HEK293 (cell line): ENCODE measurements at regions not wholly inside any gene's neighbourhood (a gene's known extent, or its start where the extent isn't known, plus 50 kb on each side); places are given as distances from the start of the nearest gene placed in this dataset.

ENCODE experiments used
- CTCF ChIA-PET: fragments of 350-600 bp; formaldehyde crosslinking; extraction: SDS; loops from one replicate; lab custom pipeline; 2021; ENCODE audit warnings: antibody characterized with exemption; lab: Yijun Ruan, JAX
- POLR2A ChIA-PET: fragments of 300-600 bp; formaldehyde crosslinking; extraction: SDS; loops from one replicate; lab custom pipeline; 2020; ENCODE audit warnings: antibody characterized with exemption, inconsistent platforms; lab: Yijun Ruan, JAX
- H3K27ac ChIP-seq: fragments of 200-500 bp; sonication (Bioruptor generic); 2 replicates; pipeline ENCODE4 v1.5.1; 2014; ENCODE audit warnings: low read depth, low read length, control low read depth, inconsistent platforms; ENCODE audit errors: extremely low read depth
- H3K36me3 ChIP-seq, 2 experiments: fragments of 200-500 bp in 1 of 2; sonication (Bioruptor generic) in 1 of 2; 1 replicate in 1 of 2; 2 replicates in 1 of 2; pipeline ENCODE4 v1.5.1; 2014 to 2017; ENCODE audit warnings: inconsistent platforms in 2 of 2, low read length in 2 of 2; ENCODE audit not compliant: control insufficient read depth in 2 of 2, insufficient read depth in 1 of 2
- H3K4me1 ChIP-seq: fragments of 200-500 bp; sonication (Bioruptor generic); 2 replicates; pipeline ENCODE4 v1.5.1; 2014; ENCODE audit warnings: mild to moderate bottlenecking, low read length, inconsistent platforms; ENCODE audit not compliant: control insufficient read depth, insufficient read depth
- H3K4me3 ChIP-seq: 2 replicates; pipeline ENCODE4 v1.5.1; 2011; ENCODE audit warnings: low read depth, mild to moderate bottlenecking, control low read depth, low read length, moderate library complexity
- H3K9me3 ChIP-seq: fragments of 200-500 bp; sonication (Bioruptor generic); 2 replicates; pipeline ENCODE4 v1.5.1; 2014; ENCODE audit warnings: low read depth, low read length, inconsistent platforms; ENCODE audit not compliant: control insufficient read depth, insufficient read depth
- FEZF1 ChIP-seq: fragments of 450-650 bp; formaldehyde crosslinking; IDR thresholded peaks from 2 replicates; pipeline ENCODE4 v1.5.1; 2016; ENCODE audit warnings: missing biosample characterization, missing genetic modification characterization
- GLI4 ChIP-seq: fragments of 450-650 bp; formaldehyde crosslinking; IDR thresholded peaks from 2 replicates; pipeline ENCODE4 v1.5.1; 2016; ENCODE audit warnings: missing biosample characterization, missing genetic modification characterization
- MZF1 ChIP-seq: fragments of 450-650 bp; formaldehyde crosslinking; IDR thresholded peaks from 2 replicates; pipeline ENCODE4 v1.5.1; 2017; ENCODE audit warnings: missing biosample characterization, missing genetic modification characterization, borderline replicate concordance
- TCF7L2 ChIP-seq: IDR thresholded peaks from 2 replicates; pipeline ENCODE4 v1.6.1; 2011; ENCODE audit warnings: low read depth, mild to moderate bottlenecking, inconsistent platforms, low read length, moderate library complexity, borderline replicate concordance
- YY1 ChIP-seq: fragments of 450-650 bp; formaldehyde crosslinking; IDR thresholded peaks from 2 replicates; pipeline ENCODE4 v1.5.1; 2018; ENCODE audit warnings: missing biosample characterization, missing genetic modification characterization
- ZFP37 ChIP-seq: fragments of 450-650 bp; formaldehyde crosslinking; IDR thresholded peaks from 2 replicates; pipeline ENCODE4 v1.5.1; 2016; ENCODE audit warnings: missing biosample characterization, missing genetic modification characterization
- ZNF121 ChIP-seq: fragments of 450-650 bp; formaldehyde crosslinking; IDR thresholded peaks from 2 replicates; pipeline ENCODE4 v1.5.1; 2016; ENCODE audit warnings: missing biosample characterization, missing genetic modification characterization
- ZNF133 ChIP-seq: fragments of 450-650 bp; formaldehyde crosslinking; IDR thresholded peaks from 2 replicates; pipeline ENCODE4 v1.5.1; 2016; ENCODE audit warnings: missing biosample characterization, missing genetic modification characterization
- ZNF138 ChIP-seq: fragments of 450-650 bp; formaldehyde crosslinking; IDR thresholded peaks from 2 replicates; pipeline ENCODE4 v1.5.1; 2016; ENCODE audit warnings: missing biosample characterization, missing genetic modification characterization, borderline replicate concordance
- ZNF155 ChIP-seq: fragments of 450-650 bp; formaldehyde crosslinking; IDR thresholded peaks from 2 replicates; pipeline ENCODE4 v1.5.1; 2016; ENCODE audit warnings: missing biosample characterization, missing genetic modification characterization
- ZNF19 ChIP-seq: fragments of 450-650 bp; formaldehyde crosslinking; IDR thresholded peaks from 2 replicates; pipeline ENCODE4; 2016; ENCODE audit warnings: missing biosample characterization, missing genetic modification characterization, low read depth
- ZNF2 ChIP-seq: fragments of 450-650 bp; formaldehyde crosslinking; IDR thresholded peaks from 2 replicates; pipeline ENCODE4 v1.5.1; 2016; ENCODE audit warnings: missing biosample characterization, missing genetic modification characterization
- ZNF223 ChIP-seq: fragments of 450-650 bp; formaldehyde crosslinking; IDR thresholded peaks from 2 replicates; pipeline ENCODE4 v1.5.1; 2016; ENCODE audit warnings: missing biosample characterization, missing genetic modification characterization
- ZNF48 ChIP-seq: fragments of 450-650 bp; formaldehyde crosslinking; IDR thresholded peaks from 2 replicates; pipeline ENCODE4 v1.5.1; 2016; ENCODE audit warnings: missing biosample characterization, missing genetic modification characterization
- ZNF571 ChIP-seq: fragments of 450-650 bp; formaldehyde crosslinking; IDR thresholded peaks from 2 replicates; pipeline ENCODE4 v1.5.0; 2017; ENCODE audit warnings: missing biosample characterization, missing genetic modification characterization
- ZNF585B ChIP-seq: fragments of 450-650 bp; formaldehyde crosslinking; IDR thresholded peaks from 2 replicates; pipeline ENCODE4 v1.5.1; 2016; ENCODE audit warnings: missing biosample characterization, missing genetic modification characterization
- ZNF600 ChIP-seq: fragments of 450-650 bp; formaldehyde crosslinking; IDR thresholded peaks from 2 replicates; pipeline ENCODE4 v1.5.1; 2016; ENCODE audit warnings: missing biosample characterization, missing genetic modification characterization
- ZNF626 ChIP-seq: fragments of 450-650 bp; sonication (Bioruptor Pico); formaldehyde crosslinking; IDR thresholded peaks from 2 replicates; pipeline ENCODE4 v1.5.1; 2018; ENCODE audit warnings: missing biosample characterization, missing genetic modification characterization, inconsistent platforms
- ZNF629 ChIP-seq: fragments of 450-650 bp; formaldehyde crosslinking; IDR thresholded peaks from 2 replicates; pipeline ENCODE4 v1.5.1; 2017; ENCODE audit warnings: missing biosample characterization, missing genetic modification characterization
- ZNF707 ChIP-seq: fragments of 450-650 bp; formaldehyde crosslinking; IDR thresholded peaks from 2 replicates; pipeline ENCODE4 v1.5.1; 2016; ENCODE audit warnings: missing biosample characterization, missing genetic modification characterization
- TF ChIP-seq, protein P1 (sequence below): fragments of 450-650 bp; formaldehyde crosslinking; IDR thresholded peaks from 2 replicates; pipeline ENCODE4 v1.5.1; 2016; ENCODE audit warnings: missing biosample characterization, missing genetic modification characterization
- TF ChIP-seq, protein P2 (sequence below): fragments of 450-650 bp; formaldehyde crosslinking; conservative IDR thresholded peaks from 2 replicates; pipeline ENCODE4 v1.5.1; 2016; ENCODE audit warnings: low read depth, missing biosample characterization, missing genetic modification characterization
- TF ChIP-seq, protein P3 (sequence below): fragments of 450-650 bp; formaldehyde crosslinking; IDR thresholded peaks from 2 replicates; pipeline ENCODE4 v1.5.1; 2017; ENCODE audit warnings: missing biosample characterization, missing genetic modification characterization
- TF ChIP-seq, protein P4 (sequence below): fragments of 450-650 bp; formaldehyde crosslinking; IDR thresholded peaks from 2 replicates; pipeline ENCODE4 v1.5.1; 2016; ENCODE audit warnings: missing biosample characterization, missing genetic modification characterization
- TF ChIP-seq, protein P5 (sequence below): fragments of 450-650 bp; formaldehyde crosslinking; IDR thresholded peaks from 2 replicates; pipeline ENCODE4 v1.5.1; 2017; ENCODE audit warnings: missing biosample characterization, missing genetic modification characterization

DNA sequence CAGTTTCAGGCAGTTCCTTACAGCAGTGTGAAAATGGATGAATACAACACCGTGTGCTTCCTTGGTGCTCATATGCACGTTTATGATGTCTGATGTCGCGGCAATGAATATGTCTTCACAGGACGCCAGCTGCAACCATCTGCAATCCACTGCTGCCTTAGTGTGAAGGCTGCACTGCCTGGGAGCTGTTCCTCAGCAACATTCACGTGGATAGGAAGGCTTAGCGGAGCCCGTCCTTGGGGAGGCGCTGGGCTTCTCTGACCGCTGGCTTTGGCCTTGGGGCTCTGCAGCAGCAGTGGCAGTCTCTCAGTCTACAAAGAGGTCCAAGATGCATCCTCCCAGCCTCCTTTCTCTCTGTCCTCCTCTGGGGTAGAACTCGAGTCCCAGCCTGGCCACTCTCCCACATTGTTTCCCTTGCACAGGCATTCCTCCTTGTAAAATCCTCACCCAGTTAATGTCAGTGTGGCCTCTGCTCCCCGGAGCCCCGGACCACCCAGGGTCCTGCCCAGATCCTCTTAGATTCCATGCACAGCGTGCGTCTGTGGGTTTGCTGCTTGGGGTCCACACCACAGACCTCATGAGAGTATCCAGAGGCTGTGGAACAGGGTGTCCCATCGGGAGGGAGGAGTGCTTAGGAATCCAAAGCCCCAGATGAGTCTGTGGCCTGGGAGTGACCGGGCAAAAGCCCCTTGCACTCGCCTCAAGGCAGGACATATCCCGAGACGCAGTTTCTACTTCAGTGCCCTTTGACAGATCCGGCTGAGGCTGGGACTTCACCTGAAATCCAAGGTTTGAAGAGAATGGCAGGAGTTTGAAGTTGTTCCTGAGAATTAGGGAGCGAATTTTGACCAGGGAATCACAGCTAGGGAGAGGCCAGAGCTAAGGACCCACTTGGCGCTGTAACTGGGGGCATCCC, 181.3 kb downstream of the THBS2 start:
- Histone ChIP-seq H3K4me3 (no peak overlapping the region), H3K27ac (no peak overlapping the region), H3K36me3 (no peaks in the 10 kb centered on the region), H3K4me1 (no peaks in the 10 kb centered on the region), H3K9me3 (no peaks in the 10 kb centered on the region)
- ChIA-PET CTCF (interaction anchor here (0.6 kb wide), 2 partner anchors 57 to 176 kb away, joined by 3 to 4 read pairs; no protein-coding TSS in a partner anchor), POLR2A (no interaction called here)
- TF ChIP-seq ZNF121 (tag by site-specific recombination): no peak
- TF ChIP-seq, protein P1, sequence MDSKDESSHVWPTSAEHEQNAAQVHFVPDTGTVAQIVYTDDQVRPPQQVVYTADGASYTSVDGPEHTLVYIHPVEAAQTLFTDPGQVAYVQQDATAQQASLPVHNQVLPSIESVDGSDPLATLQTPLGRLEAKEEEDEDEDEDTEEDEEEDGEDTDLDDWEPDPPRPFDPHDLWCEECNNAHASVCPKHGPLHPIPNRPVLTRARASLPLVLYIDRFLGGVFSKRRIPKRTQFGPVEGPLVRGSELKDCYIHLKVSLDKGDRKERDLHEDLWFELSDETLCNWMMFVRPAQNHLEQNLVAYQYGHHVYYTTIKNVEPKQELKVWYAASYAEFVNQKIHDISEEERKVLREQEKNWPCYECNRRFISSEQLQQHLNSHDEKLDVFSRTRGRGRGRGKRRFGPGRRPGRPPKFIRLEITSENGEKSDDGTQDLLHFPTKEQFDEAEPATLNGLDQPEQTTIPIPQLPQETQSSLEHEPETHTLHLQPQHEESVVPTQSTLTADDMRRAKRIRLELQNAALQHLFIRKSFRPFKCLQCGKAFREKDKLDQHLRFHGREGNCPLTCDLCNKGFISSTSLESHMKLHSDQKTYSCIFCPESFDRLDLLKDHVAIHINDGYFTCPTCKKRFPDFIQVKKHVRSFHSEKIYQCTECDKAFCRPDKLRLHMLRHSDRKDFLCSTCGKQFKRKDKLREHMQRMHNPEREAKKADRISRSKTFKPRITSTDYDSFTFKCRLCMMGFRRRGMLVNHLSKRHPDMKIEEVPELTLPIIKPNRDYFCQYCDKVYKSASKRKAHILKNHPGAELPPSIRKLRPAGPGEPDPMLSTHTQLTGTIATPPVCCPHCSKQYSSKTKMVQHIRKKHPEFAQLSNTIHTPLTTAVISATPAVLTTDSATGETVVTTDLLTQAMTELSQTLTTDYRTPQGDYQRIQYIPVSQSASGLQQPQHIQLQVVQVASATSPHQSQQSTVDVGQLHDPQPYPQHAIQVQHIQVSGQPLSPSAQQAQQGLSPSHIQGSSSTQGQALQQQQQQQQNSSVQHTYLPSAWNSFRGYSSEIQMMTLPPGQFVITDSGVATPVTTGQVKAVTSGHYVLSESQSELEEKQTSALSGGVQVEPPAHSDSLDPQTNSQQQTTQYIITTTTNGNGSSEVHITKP (tag by site-specific recombination): no peak
- TF ChIP-seq ZNF707 (tag by site-specific recombination): no peak
- no peak for TF ChIP-seq TCF7L2
- no peak for TF ChIP-seq ZNF2
- no peak for TF ChIP-seq ZNF155
- TF ChIP-seq, protein P2, sequence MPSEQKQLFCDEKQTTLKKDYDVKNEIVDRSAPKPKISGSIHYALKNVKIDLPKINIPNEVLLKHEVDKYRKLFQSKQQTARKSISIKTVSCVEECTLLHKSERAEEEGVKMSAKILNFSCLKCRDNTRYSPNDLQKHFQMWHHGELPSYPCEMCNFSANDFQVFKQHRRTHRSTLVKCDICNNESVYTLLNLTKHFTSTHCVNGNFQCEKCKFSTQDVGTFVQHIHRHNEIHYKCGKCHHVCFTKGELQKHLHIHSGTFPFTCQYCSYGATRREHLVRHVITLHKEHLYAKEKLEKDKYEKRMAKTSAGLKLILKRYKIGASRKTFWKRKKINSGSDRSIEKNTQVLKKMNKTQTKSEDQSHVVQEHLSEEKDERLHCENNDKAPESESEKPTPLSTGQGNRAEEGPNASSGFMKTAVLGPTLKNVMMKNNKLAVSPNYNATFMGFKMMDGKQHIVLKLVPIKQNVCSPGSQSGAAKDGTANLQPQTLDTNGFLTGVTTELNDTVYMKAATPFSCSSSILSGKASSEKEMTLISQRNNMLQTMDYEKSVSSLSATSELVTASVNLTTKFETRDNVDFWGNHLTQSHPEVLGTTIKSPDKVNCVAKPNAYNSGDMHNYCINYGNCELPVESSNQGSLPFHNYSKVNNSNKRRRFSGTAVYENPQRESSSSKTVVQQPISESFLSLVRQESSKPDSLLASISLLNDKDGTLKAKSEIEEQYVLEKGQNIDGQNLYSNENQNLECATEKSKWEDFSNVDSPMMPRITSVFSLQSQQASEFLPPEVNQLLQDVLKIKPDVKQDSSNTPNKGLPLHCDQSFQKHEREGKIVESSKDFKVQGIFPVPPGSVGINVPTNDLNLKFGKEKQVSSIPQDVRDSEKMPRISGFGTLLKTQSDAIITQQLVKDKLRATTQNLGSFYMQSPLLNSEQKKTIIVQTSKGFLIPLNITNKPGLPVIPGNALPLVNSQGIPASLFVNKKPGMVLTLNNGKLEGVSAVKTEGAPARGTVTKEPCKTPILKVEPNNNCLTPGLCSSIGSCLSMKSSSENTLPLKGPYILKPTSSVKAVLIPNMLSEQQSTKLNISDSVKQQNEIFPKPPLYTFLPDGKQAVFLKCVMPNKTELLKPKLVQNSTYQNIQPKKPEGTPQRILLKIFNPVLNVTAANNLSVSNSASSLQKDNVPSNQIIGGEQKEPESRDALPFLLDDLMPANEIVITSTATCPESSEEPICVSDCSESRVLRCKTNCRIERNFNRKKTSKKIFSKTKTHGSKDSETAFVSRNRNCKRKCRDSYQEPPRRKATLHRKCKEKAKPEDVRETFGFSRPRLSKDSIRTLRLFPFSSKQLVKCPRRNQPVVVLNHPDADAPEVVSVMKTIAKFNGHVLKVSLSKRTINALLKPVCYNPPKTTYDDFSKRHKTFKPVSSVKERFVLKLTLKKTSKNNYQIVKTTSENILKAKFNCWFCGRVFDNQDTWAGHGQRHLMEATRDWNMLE (tag by site-specific recombination): no peak
- TF ChIP-seq GLI4 (tag by site-specific recombination): no peak
- TF ChIP-seq, protein P3, sequence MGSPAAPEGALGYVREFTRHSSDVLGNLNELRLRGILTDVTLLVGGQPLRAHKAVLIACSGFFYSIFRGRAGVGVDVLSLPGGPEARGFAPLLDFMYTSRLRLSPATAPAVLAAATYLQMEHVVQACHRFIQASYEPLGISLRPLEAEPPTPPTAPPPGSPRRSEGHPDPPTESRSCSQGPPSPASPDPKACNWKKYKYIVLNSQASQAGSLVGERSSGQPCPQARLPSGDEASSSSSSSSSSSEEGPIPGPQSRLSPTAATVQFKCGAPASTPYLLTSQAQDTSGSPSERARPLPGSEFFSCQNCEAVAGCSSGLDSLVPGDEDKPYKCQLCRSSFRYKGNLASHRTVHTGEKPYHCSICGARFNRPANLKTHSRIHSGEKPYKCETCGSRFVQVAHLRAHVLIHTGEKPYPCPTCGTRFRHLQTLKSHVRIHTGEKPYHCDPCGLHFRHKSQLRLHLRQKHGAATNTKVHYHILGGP (tag by site-specific recombination): no peak
- TF ChIP-seq ZNF585B: no peak
- no peak for TF ChIP-seq ZNF138 (tag by site-specific recombination)
- TF ChIP-seq ZNF629: no peak
- TF ChIP-seq, protein P4, sequence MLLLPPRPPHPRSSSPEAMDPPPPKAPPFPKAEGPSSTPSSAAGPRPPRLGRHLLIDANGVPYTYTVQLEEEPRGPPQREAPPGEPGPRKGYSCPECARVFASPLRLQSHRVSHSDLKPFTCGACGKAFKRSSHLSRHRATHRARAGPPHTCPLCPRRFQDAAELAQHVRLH (tag by site-specific recombination): no peak
- no peak for TF ChIP-seq MZF1 (tag by site-specific recombination)

DNA sequence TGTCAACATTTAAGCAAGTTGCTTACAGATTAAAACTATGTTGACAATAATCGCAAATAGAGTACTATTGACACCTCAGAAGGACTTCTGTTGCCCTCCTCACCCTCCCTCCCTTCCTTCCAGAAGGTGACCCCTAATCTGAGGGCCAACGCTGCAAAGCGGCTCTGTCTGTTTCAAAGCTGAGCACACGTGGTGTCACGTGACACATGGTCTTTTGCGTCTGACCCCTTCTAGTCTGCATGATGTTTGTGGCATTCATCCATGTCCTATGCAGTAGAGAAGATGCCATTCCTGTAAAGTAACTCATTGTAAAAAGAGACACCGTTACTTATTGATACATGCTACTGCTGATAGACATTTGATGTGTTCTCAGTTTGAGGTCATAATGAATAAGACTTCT, 182.3 kb downstream of the THBS2 start:
- Histone ChIP-seq H3K9me3 (no peaks in the 10 kb centered on the region), H3K27ac (no peak overlapping the region), H3K36me3 (no peaks in the 10 kb centered on the region), H3K4me1 (no peaks in the 10 kb centered on the region), H3K4me3 (no peak overlapping the region)
- ChIA-PET CTCF (no interaction called here), POLR2A (no interaction called here)
- TF ChIP-seq ZNF19 (tag by site-specific recombination) (no peak), FEZF1 (tag by site-specific recombination) (no peak), YY1 (no peak), ZNF626 (tag by site-specific recombination) (no peak), ZNF223 (no peak), ZNF600 (no peak), ZFP37 (tag by site-specific recombination) (no peak), ZNF133 (tag by site-specific recombination) (no peak), ZNF48 (no peak), ZNF571 (no peak)
- TF ChIP-seq, protein P5, sequence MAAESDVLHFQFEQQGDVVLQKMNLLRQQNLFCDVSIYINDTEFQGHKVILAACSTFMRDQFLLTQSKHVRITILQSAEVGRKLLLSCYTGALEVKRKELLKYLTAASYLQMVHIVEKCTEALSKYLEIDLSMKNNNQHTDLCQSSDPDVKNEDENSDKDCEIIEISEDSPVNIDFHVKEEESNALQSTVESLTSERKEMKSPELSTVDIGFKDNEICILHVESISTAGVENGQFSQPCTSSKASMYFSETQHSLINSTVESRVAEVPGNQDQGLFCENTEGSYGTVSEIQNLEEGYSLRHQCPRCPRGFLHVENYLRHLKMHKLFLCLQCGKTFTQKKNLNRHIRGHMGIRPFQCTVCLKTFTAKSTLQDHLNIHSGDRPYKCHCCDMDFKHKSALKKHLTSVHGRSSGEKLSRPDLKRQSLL: no peak
